HG02840 (cell line): ENCODE measurements at regions not wholly inside any gene's neighbourhood (a gene's known extent, or its start where the extent isn't known, plus 50 kb on each side); places are given as distances from the start of the nearest gene placed in this dataset.

ENCODE experiments used
- ATAC-seq: cut with Tn5 transposase; IDR thresholded peaks from one replicate; pipeline ENCODE4 v1.9.1; 2021; ENCODE audit warnings: mild to moderate bottlenecking, moderate library complexity, moderate number of reproducible peaks; ENCODE audit not compliant: unreplicated experiment, low FRiP score

- ATAC-seq = no peak
Observed at GRCh38 chr14:44163946-44164345, 343.1 kb downstream of the FSCB start.

GRCh38 chr14:44162197-44162596 is 344.9 kb downstream of the FSCB start:
- no peak for ATAC-seq

GRCh38 chr14:44154874-44155273 is 352.2 kb downstream of the FSCB start:
- ATAC-seq = no peak

GRCh38 chr14:44154446-44154845 is 352.6 kb downstream of the FSCB start:
- no peak for ATAC-seq

GRCh38 chr14:44151130-44151820 is 355.8 kb downstream of the FSCB start:
- no peak for ATAC-seq

- no peak for ATAC-seq
Observed at GRCh38 chr14:44149597-44149996, 357.5 kb downstream of the FSCB start.

GRCh38 chr14:44142006-44142405 is 365.1 kb downstream of the FSCB start:
- no peak for ATAC-seq

- no peak for ATAC-seq
Observed at GRCh38 chr14:44135972-44136371, 371.1 kb downstream of the FSCB start.

GRCh38 chr14:44131861-44132260 is 375.2 kb downstream of the FSCB start:
- ATAC-seq = no peak

GRCh38 chr14:44113769-44114730 is 393.0 kb downstream of the FSCB start:
- no peak for ATAC-seq

- ATAC-seq = no peak
Observed at GRCh38 chr14:44112774-44113460, 394.2 kb downstream of the FSCB start.

GRCh38 chr14:44109036-44109435 is 398.0 kb downstream of the FSCB start:
- ATAC-seq = no peak

GRCh38 chr14:44108601-44109000 is 398.5 kb downstream of the FSCB start:
- ATAC-seq = no peak

- no peak for ATAC-seq
Observed at GRCh38 chr14:44107156-44107555, 399.9 kb downstream of the FSCB start.

- ATAC-seq = no peak
Observed at GRCh38 chr14:44099743-44100488, 407.2 kb downstream of the FSCB start.

GRCh38 chr14:44081146-44081545 is 425.9 kb downstream of the FSCB start:
- ATAC-seq = no peak

GRCh38 chr14:44070046-44070445 is 437.0 kb downstream of the FSCB start:
- no peak for ATAC-seq

- no peak for ATAC-seq
Observed at GRCh38 chr14:44053422-44053821, 453.7 kb downstream of the FSCB start.

- no peak for ATAC-seq
Observed at GRCh38 chr14:44041700-44042099, 465.4 kb downstream of the FSCB start.

- no peak for ATAC-seq
Observed at GRCh38 chr14:44040561-44040960, 466.5 kb downstream of the FSCB start.
